ENCODE measurements at regions not wholly inside any gene's neighbourhood (a gene's known extent, or its start where the extent isn't known, plus 50 kb on each side); places are given as distances from the start of the nearest gene placed in this dataset.

DNA sequence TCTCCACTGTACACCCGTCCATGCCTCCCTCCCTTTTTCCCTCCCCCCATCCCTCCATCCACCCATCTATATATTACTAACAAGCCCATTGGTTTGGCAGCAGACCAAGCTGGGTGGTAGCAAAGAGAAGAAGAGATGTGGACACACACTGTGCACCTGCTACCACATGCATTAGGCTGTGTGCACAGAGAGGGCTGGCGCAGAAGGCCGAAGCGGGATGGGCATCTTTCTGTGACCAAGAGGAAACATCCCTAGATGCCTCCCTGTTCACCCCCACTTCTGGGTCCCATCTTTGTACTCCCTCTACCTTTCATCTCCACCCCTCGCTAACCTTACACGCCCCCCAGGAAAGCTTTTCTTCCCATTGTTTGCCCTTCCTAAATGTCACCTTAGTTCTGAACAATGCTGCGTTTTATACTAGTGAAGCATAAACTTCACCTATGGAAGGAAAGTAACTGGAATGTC lies 64.9 kb upstream of the AFDN start:
- TF ChIP-seq EZH2 (IDR thresholded peaks at IDR 0.05; ENCODE audit: borderline replicate concordance, insufficient read depth, low read length, poor library complexity, severe bottlenecking): no peak
- no peak for TF ChIP-seq EP300 (conservative IDR thresholded peaks at IDR 0.05; ENCODE audit: poor library complexity, severe bottlenecking)
- no peak for TF ChIP-seq CTCF (IDR thresholded peaks at IDR 0.05; ENCODE audit: poor library complexity, severe bottlenecking)
